Spinal cord (tissue), 9 donors: ENCODE measurements at regions not wholly inside any gene's neighbourhood (a gene's known extent, or its start where the extent isn't known, plus 50 kb on each side); places are given as distances from the start of the nearest gene placed in this dataset.

Experiments used
- DNase-seq, 6 donors: peaks; one replicate each; pipeline versions ENCODE4 v3.0.0 to v3.0.0-alpha.2; 2013 to 2015; ENCODE audit warnings: low spot score in 6 of 6, low read depth in 4 of 6
- H3K27ac ChIP-seq: one replicate; pipeline ENCODE4 v1.5.1; 2013; ENCODE audit warnings: low read depth, low read length, control low read depth
- H3K27me3 ChIP-seq: one replicate; pipeline ENCODE4 v1.6.1; 2013; ENCODE audit warnings: low read length; ENCODE audit not compliant: control insufficient read depth, insufficient read depth
- H3K36me3 ChIP-seq: one replicate; pipeline ENCODE4 v1.6.1; 2013; ENCODE audit warnings: low read length; ENCODE audit not compliant: control insufficient read depth, insufficient read depth
- H3K4me1 ChIP-seq: one replicate; pipeline ENCODE4 v1.6.1; 2013; ENCODE audit warnings: low read length; ENCODE audit not compliant: control insufficient read depth, insufficient read depth
- H3K4me3 ChIP-seq: one replicate; pipeline ENCODE4 v1.5.1; 2013; ENCODE audit warnings: low read depth, low read length, control low read depth
- H3K9me3 ChIP-seq: one replicate; pipeline ENCODE4 v1.6.1; 2013; ENCODE audit warnings: low read length; ENCODE audit not compliant: control insufficient read depth, insufficient read depth
- WGBS: methylation state at CpG from one replicate; pipeline ENCODE4 v1.1.5; 2013; ENCODE audit warnings: missing lambda C conversion rate; ENCODE audit not compliant: insufficient coverage; 5-methylcytosine and 5-hydroxymethylcytosine counted together
- donor health status: healthy.

GRCh38 chr1:95982711-95983110 lies 738.9 kb upstream of the PTBP2 start:
- no peaks in the 10 kb centered on the region for H3K9me3 ChIP-seq
- no peak for DNase-seq
- no peaks in the 10 kb centered on the region for H3K27me3 ChIP-seq
- H3K4me1 ChIP-seq = no peaks in the 10 kb centered on the region
- H3K27ac ChIP-seq = no peak overlapping the region
- H3K36me3 ChIP-seq = no peaks in the 10 kb centered on the region
- H3K4me3 ChIP-seq = no peak overlapping the region

GRCh38 chr1:95983831-95984230 lies 737.8 kb upstream of the PTBP2 start:
- H3K27me3 ChIP-seq = no peaks in the 10 kb centered on the region
- DNase-seq = no peak
- no peak overlapping the region for H3K27ac ChIP-seq
- no peak overlapping the region for H3K4me3 ChIP-seq
- H3K4me1 ChIP-seq = no peaks in the 10 kb centered on the region
- no peaks in the 10 kb centered on the region for H3K36me3 ChIP-seq
- no peaks in the 10 kb centered on the region for H3K9me3 ChIP-seq

- no peaks in the 10 kb centered on the region for H3K27me3 ChIP-seq
- no peaks in the 10 kb centered on the region for H3K9me3 ChIP-seq
- H3K4me3 ChIP-seq = no peak overlapping the region
- H3K4me1 ChIP-seq = no peaks in the 10 kb centered on the region
- H3K36me3 ChIP-seq = no peaks in the 10 kb centered on the region
- WGBS = no CpG with 5 or more reads among the region's 1 CpG
- no peak overlapping the region for H3K27ac ChIP-seq
- no peak for DNase-seq
Measured at GRCh38 chr1:95984798-95985374, 736.7 kb upstream of the PTBP2 start.

GRCh38 chr1:95990033-95990432 lies 731.6 kb upstream of the PTBP2 start:
- WGBS = no CpG with 5 or more reads among the region's 2 CpGs
- no peak for DNase-seq
- no peak overlapping the region for H3K4me3 ChIP-seq
- H3K27me3 ChIP-seq = no peaks in the 10 kb centered on the region
- no peaks in the 10 kb centered on the region for H3K9me3 ChIP-seq
- H3K27ac ChIP-seq = no peak overlapping the region
- no peaks in the 10 kb centered on the region for H3K36me3 ChIP-seq
- H3K4me1 ChIP-seq = no peaks in the 10 kb centered on the region

- no peak for DNase-seq
- no peaks in the 10 kb centered on the region for H3K4me1 ChIP-seq
- WGBS = 53% methylated on average over 2 of the region's 2 CpGs
- H3K4me3 ChIP-seq = no peak overlapping the region
- no peak overlapping the region for H3K27ac ChIP-seq
- H3K9me3 ChIP-seq = no peaks in the 10 kb centered on the region
- H3K36me3 ChIP-seq = no peaks in the 10 kb centered on the region
- H3K27me3 ChIP-seq = no peaks in the 10 kb centered on the region
Measured at GRCh38 chr1:95991787-95992520, 729.6 kb upstream of the PTBP2 start.

- Histone ChIP-seq H3K27me3 (no peaks in the 10 kb centered on the region), H3K36me3 (no peaks in the 10 kb centered on the region), H3K4me1 (no peaks in the 10 kb centered on the region), H3K4me3 (no peak overlapping the region), H3K27ac (no peak overlapping the region), H3K9me3 (no peaks in the 10 kb centered on the region)
- no CpG with 5 or more reads among the region's 1 CpG for WGBS
- no peak for DNase-seq
Measured at GRCh38 chr1:95994643-95995042, 726.9 kb upstream of the PTBP2 start.

- H3K27me3 ChIP-seq = no peaks in the 10 kb centered on the region
- no peak overlapping the region for H3K27ac ChIP-seq
- H3K4me1 ChIP-seq = no peaks in the 10 kb centered on the region
- WGBS = 95% methylated on average over 2 of the region's 2 CpGs
- no peak overlapping the region for H3K4me3 ChIP-seq
- no peaks in the 10 kb centered on the region for H3K9me3 ChIP-seq
- no peaks in the 10 kb centered on the region for H3K36me3 ChIP-seq
- DNase-seq = peak in 1 of 6 donors; percentile 53
Measured at GRCh38 chr1:96002201-96002600, 719.4 kb upstream of the PTBP2 start.

- Histone ChIP-seq H3K36me3 (no peaks in the 10 kb centered on the region), H3K4me1 (no peaks in the 10 kb centered on the region), H3K9me3 (no peaks in the 10 kb centered on the region), H3K4me3 (no peak overlapping the region), H3K27me3 (no peaks in the 10 kb centered on the region), H3K27ac (no peak overlapping the region)
- no peak for DNase-seq
- WGBS = no CpG with 5 or more reads among the region's 9 CpGs
Measured at GRCh38 chr1:96002969-96003964, 718.3 kb upstream of the PTBP2 start.

GRCh38 chr1:96009831-96010434 lies 711.7 kb upstream of the PTBP2 start:
- Histone ChIP-seq H3K27ac (no peak overlapping the region), H3K9me3 (no peaks in the 10 kb centered on the region), H3K27me3 (no peaks in the 10 kb centered on the region), H3K4me1 (no peaks in the 10 kb centered on the region), H3K4me3 (no peak overlapping the region), H3K36me3 (no peaks in the 10 kb centered on the region)
- peak in 2 of 6 donors; percentile 33 to 59 for DNase-seq
- WGBS = no CpG with 5 or more reads among the region's 3 CpGs
